ENCODE measurements at regions not wholly inside any gene's neighbourhood (a gene's known extent, or its start where the extent isn't known, plus 50 kb on each side); places are given as distances from the start of the nearest gene placed in this dataset.

DNA sequence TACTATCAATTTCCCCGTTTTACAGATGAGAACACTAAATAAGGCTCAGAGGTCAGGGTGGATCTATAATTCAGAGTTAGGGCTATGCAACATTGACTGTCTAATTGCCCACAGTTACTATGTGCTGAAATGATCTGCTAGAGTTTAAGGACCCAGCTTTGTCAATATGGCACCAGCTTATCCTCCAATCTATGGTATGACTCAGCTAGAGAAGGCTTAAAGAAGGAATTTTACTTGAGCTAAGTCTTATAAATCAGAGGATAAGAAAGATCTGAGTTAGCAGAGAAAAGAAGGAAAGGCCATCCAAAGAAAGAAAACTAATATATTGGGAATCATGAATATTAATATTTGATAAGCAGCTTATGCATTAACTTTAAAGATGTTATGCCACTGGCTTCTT, 78.1 kb downstream of the ASB9 start:
- DNase-seq: no peak

DNA sequence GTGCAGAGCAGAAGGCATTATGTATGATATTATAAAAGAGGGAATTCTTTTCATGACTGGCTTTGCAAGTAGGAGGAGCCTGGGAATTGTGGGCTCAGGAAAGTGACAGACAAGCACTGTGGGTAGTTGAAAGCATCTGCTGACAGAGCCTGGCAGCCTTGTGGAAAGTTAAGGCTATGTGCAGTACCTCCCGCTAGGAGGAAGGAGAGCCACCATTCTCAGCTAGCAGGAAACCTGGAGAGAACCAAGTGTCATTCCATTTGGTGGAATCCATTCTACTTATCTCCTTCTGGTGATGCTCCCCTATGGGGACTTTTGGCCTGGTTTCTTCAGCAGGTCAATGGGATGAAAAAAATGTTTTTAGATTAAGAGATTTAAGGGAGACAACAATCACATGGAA, 81.8 kb downstream of the ASB9 start:
- DNase-seq: no peak

DNA sequence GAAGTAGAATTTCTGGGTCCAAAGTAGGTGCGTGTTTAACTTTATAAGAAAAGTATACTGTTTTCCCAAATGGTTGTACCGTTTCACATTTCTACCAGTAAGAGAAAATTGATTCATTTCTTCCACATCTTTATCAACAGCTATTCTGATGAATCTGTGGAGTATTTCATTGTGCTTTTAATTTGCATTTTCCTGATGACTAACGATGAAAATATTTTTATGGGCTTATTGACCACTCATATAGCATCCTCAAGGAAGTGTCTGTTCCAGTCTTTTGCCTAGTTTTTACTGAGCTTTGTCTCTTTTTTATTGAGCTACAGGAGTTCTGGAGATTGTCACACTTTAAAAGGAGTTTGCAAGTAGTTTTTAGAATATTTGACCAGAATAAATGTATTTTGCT, 92.6 kb downstream of the ASB9 start:
- DNase-seq: no peak

DNA sequence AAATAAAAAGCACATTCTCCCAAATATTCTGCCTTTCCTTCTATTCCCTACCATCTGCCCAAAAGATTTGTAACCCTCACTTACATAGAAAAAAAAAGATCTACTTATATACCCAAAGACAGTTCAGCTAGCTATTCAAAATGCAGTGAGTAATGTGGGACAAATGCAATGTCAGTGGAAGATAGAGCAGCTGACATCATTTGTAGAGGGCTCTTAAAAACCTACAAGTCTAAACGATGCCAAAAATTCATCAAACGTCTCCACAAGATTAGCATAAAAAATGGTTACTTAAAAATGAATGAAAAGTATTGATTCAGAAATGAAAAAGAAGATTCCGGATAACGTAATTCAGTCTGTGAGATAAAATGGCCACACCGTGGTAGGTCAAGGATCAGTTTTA, 96.5 kb downstream of the ASB9 start:
- no peak for DNase-seq

DNA sequence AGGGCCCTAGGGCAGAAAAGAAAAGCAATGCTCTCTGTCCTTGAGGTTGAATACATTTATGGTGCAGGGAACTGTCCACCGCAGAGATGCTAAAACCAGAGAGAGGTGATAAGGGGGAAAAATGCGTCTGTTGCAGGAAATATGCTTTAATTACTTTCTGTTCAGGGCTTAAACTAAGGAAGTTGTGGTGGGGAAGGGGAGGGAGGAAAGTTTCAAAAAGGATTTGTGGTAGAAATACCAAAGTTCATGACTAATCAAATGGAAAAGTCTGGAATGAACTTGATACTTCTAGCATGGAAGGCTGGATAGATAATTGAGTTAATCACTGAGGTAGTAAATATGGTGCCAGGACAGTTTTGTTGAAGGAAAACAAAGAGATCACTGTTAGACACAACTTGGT, 99.0 kb downstream of the ASB9 start:
- DNase-seq: no peak

DNA sequence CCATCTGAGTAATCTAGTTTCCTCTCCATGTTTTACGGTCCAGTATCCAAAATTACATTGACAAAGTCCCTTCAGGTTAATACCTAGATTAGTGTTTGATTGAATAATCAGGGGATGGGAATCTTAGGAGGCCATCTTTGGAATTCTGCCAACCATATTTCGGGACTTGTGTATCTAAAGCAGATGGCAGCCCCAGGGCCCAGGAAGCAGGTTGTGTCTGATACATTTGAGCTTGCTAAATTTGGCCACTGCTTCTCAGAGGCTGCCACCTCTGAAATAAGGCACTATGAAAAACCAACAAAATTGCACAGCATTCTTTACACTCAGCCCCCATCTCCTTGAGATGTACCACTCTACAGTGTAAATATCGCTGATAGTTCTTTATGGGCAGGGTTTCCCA, 102.1 kb downstream of the ASB9 start:
- no peak for DNase-seq

DNA sequence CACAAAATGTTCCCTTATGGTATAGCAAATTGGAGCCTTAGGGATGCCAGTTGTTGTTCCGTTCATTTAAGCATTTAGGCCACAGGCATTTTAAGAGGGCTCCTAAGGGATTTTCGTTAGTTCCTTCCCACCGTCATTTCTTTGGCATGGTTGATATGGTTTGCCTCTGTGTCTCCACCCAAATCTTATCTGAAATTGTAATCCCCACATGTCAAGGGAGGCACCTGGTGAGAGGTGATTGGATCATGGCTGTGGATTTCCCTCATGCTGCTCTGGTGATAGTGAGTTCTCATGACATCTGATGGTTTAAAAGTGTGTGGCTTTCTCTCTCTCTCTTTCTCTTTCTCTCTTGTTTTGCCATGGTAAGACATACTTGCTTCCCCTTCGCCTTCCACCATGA, 104.1 kb downstream of the ASB9 start:
- DNase-seq: no peak

DNA sequence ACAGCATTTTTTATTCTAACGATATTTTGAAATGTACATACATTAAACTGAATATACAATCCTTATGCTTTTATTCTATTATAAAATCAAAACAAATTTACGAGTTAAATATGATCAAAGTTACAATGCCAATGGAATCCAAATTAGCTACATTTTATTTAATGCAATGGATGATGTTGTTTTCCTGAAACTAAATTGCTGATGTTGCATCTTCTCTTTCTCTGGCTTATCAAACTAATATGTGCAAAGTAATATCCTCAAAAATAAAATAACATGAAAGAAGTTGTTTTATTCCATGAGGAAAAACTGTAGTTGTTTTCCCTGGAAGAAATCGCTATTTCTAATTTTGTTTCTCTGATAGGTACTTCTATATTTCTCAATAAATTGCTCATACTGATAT, 106.8 kb downstream of the ASB9 start:
- DNase-seq: no peak

DNA sequence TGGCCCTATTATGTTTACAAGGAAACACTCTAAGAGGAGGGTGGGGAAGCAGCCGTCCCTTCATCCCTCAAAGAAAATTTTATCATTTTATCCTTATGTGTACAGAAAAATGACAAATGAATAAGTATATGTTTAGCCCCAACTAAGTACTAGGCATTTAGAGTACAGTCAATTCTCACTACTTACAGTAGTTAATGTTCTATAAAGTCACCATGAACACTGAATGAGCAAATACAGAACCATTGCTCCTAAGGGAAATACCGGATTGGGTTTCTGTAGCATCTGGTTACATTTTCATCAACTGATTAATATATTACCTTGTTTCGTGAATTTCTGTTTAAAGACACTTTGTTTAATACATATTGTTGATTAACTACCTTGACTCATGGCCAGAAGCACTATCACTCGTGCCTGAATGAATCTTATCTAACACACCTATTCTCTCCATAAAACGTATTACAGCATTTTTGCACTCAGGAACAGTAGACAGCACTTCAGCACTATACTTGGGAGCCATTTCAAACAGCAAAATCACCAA, 109.3 kb downstream of the ASB9 start:
- no peak for DNase-seq

DNA sequence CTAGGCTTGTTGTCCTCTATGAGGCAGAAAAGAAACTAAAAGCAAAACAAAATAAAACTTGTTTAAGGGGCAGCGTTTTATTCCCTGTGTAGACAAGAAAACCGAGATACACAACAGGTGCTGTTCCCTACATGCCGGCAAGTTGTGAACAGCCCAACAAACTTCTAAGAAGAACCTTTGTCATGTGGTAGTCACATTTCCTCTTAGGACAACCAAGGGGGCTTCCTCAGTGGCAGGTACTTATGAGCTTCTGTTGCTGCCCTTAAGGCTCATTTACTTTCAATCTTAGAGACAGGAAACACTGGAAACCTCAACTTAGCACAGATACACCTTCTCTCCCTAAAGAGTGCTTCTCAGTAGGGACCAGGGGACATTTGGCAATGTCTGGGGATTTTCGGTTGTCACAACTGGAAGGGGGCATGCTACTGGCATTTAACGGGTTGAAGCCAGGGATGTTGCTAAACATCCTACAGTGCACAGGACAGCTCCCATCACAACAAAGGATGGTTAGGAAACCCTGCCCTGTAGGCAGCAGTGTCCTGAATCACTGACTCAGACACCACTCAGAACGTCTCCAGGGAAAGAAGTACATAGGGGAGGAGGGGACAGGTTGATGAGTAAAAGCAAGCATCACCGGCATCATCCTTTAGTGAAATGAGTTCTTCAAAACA, 111.0 kb downstream of the ASB9 start:
- peak; percentile 63 for DNase-seq

DNA sequence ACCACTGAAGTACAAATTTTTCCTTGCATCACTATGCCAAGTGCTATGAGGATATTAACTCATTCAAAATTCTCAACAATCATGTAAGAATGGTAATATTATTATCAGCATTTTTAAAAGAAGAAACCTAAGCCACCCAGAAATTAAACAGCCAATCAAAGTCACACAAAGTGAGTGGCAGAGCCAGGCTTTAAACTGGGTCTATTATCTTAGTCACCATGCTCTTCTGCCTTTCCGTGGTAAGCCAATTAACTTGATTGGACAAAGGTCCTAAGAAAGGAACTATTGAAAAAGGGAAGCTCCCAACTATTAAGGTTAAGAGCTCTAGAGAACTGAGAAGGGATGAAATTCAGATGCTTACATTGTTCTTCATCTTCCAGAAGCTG, 111.5 kb downstream of the ASB9 start:
- DNase-seq: no peak

DNA sequence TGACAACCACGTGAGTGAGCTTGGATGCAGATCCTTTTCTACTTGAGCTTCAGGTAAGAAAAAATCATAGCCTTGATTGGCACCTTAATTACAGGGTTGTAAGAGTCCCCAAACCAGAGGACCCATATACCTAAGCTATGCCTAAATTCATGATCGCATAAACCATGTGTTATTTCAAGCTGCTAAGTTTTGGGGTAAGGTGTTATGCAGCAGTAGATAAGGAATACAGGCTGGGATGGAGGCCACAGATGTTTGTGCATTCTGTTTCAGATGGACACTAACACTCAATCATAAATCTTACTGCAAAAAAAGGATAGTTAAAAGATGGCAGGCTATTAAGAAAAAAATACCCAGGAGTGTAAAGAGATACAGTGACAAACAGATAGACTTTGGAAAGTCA, 112.3 kb downstream of the ASB9 start:
- no peak for DNase-seq

DNA sequence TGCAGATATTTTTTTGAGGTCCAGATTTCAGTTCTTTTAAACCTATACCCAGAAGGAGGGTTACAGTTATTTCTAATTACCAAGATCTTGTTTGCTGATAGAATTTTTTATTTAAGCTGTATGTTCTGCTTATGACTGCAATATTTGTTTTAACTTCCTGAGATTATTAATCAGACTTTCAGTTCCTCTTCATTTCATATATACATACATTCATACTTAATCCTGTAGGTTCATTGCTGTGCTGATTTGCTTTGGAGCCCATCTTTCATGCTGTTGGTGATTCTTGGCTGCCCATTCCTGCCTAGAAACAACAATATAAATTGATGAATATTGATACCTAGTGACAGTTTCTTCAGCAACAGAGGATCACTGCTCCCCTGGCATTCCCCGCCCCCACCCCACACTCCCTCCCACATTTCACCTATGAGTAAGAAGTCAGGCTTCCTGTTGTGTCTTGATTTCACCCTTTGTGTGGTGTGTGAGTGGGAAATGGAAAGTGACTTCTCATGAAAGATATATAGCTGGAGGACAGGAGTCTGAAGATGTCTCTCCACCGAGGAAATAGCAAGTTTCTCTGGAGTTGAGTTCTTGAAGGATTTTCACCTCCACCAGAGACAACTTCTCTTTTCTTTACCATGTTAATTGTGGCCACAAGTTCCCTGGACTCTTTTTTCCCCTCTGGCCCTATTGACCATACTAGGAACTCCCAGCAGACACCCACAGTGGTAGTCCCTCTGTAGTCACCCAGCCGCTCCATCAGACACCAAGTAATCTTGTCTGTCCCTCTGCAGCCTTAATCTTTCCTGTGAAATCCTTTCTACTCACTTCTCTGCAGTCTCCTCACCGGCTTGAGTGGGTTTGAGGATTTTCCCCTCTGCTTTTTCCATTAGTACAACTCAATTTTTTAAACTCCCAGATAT, 118.4 kb downstream of the ASB9 start:
- DNase-seq: peak; percentile 60

DNA sequence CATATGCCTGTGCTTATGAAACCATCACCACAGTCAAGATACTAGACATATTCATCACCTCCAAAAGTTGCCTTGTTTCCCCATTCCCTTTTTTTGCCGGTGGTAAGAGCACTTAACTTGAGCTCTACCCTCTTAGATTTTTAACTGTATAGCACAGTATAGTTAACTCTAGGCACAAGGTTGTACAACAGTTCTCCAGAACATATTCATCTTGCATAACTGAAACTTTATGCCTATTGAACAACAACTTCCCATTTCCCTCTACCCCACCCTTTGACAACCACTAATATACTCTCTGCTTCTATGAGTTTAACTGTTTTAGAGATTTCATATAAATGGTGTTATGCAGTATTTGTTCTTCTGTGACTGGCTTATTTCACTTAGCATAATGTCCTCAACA, 119.3 kb downstream of the ASB9 start:
- DNase-seq: no peak

DNA sequence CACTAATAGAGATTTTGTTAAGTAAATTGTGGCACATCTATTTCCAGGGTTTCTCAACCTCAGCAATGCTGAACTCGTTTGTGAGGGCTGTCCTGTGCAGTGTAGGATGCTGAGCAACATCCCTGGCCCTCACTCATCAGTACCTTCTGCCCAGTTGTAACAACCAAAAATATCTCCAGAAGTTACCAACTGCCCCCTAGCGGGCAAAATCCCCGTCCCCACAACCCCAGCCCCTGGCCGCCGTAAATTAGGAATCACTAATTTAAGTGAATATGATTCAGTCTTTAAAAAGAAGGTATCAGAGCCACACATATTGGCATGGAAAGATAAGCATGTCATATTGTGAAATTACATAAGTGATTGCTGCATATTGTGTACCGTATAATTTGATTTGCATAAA, 123.4 kb downstream of the ASB9 start:
- peak; percentile 62 for DNase-seq

DNA sequence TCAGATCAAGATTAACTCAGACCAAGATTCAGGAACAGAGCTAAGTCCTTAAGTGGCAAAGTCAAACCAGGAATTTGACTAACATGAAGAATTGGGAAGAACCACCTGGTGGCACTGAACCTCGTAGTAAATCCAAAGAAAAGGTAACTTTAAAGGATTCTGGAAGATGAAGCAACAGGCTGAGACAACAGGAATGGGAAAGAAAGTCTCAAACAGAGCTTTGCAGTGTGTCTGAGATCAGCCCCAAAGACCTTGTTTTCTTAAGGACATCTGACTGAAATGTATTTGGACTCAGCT, 126.1 kb downstream of the ASB9 start:
- DNase-seq: no peak

DNA sequence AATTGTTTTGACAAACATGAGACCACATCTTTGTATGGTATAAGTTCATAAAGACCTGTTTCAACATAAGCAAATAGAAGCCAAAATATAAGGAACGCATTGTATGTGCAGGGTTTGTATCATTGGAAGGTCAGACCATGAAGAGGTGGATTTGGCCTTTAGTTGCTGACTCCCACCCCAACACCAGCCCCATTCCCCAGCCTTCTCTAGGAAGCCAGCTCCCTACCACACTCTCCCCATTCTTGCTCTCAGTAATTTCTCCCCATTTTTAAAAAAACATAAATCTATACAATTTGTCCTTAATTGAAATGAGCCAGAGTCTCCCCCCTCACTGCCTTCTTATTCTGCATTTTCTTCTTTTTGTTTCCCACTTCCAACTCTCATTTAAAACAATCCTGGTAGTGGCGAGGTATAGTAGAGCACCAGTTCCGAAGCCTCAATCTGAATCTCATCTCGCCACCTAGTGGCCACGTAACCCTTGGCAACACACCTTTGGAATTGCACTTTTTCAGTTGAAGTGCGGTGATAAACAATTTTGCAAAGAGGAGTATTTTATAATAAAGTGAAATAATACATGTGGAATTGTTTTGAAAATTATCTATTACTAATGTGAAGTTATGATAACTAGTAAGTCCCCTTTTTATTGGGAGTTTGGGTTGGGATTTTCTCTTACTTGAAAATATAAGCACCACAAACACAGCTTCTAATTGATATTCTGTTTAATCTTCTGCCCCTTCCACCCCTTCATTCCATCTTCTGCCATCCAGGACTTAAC, 126.6 kb downstream of the ASB9 start:
- peak; percentile 73 for DNase-seq

DNA sequence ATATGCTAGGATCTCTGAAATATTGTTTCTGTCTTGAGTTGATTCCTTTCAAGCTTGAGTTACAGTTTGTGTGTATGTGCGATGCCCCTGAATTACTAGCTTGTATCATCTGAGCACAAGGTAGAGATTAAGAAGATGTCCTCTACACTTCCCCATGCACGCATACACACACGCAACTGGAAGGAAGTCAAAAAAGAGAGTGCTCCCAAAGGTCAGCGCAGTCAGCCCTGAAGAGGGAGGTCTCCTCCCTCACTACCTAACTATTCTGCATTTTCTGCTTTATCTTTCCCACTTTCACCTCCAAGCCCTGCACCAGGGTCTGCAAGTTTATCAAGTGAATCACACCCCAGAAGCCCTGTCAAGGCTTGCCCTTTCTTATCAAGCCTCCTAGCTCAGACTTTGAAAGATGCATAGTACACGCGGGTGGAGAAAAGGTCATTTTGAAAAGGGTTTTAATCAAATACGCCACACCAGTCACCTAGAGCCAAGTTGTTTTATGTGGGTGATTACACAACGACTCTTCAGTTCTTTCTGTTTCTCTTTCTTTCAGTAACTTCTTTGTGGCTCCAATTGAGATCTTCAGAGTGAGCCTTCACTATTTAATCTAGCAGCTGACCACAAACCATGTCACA, 127.7 kb downstream of the ASB9 start:
- DNase-seq: no peak

DNA sequence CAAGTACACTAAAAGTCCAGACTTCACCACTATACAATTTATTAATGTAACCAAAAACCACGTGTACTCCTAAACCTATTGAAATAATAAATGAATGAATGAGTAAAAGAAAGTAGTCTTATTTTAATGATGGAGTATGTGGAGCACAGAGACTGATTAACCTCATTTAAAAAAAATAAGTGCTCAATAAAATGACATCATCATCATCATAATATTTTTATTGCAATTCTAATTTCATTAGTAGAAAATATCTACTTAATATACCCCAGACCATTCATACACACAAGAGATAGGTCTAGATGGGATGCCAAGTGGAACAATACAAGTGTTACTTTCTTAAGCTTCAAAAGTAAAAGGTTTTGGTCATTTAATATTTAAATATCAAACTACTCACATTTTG, 133.1 kb downstream of the ASB9 start:
- DNase-seq: no peak

DNA sequence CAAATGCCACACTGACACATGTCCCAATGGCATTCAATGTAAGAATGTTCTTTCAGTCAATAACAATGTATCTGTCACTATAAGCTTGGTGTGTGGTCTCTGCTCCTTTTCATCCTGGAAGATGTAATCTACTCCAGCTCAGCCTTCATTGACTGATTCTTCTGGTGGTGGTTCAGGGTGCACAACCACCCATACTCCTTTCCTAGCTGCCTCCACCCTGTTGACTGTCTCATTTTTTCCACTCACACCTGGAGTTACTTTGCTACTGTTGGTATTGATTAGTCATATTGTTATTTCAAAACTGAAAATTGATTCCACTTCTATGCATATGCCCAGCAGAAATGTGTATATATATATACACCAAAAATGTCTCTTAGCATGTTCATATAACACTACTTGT, 140.5 kb downstream of the ASB9 start:
- DNase-seq: no peak

DNA sequence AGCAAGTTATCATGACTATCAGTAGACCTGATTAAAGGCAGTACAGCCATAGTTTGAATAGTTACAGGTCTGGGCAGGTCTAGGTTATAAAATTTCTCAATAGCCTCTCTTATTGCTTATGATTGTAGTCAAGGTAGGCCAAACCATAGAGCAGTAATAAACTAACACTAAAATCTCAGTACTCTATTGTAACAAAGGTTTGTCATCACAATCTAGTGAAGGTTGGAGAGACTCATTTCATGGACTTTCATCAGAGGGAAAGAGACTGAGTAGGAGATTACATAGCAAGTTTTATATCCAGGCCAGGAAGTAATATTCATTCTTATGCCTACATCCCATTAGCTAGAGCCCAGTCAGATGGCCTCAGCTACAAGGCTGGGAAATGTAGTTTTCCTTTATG, 141.0 kb downstream of the ASB9 start:
- no peak for DNase-seq

DNA sequence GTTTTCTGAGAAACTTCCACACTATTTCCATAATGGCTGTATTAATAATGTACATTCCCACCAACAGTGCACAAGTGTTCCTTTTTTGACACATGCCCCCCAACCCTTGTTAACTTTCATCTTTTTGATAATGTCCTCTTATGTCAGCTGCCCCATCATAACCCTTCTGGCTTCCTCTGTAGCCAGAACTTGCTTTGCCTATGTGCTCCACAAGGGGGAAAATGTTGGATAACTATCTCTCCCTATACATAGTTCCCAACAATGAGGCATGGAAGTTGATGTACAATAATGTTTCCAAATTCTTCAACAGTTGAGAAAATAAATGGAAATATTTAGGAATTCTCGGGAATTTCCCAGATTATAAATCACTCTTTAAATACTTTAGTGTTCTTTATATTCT, 142.9 kb downstream of the ASB9 start:
- no peak for DNase-seq

DNA sequence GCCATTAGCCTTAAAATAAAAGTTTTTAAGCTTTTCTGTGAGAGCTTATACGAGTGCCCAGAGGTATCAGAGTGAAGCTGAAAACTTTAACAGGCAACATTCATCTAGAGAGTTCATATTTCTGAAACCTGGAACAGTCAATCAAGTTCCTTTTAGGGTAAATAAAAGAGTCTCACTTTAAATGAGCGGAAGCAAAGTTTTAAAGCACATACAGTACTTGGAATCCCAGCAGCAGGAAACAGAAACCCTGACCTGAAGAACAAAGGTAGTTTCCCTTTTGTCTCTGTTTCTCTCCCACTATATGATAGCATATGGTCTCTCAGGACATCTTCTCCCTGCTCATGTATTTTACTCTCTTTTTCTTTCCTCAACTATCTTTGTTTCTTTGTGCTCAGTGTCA, 153.0 kb downstream of the ASB9 start:
- no peak for DNase-seq
